ENCODE measurements at regions not wholly inside any gene's neighbourhood (a gene's known extent, or its start where the extent isn't known, plus 50 kb on each side); places are given as distances from the start of the nearest gene placed in this dataset.

- TF ChIP-seq CTCF (IDR thresholded peaks at IDR 0.05), result no peak
- DNase-seq (ENCODE audit: low spot score) (no peak), ATAC-seq (ENCODE audit: low FRiP score) (no peak)
These were observed 65.1 kb upstream of the DNAH5 start for GRCh38 chr5:14009575-14009974.

- ATAC-seq (ENCODE audit: low FRiP score), result no peak
- no peak for TF ChIP-seq CTCF (IDR thresholded peaks at IDR 0.05)
- no peak for DNase-seq (ENCODE audit: low spot score)
These were observed 64.4 kb upstream of the DNAH5 start for GRCh38 chr5:14008819-14009311.

GRCh38 chr5:14006823-14007520, 62.5 kb upstream of the DNAH5 start:
- DNase-seq (ENCODE audit: low spot score) (no peak), ATAC-seq (ENCODE audit: low FRiP score) (no peak)
- TF ChIP-seq CTCF (IDR thresholded peaks at IDR 0.05), result no peak

- no peak for TF ChIP-seq CTCF (IDR thresholded peaks at IDR 0.05)
- no peak for DNase-seq (ENCODE audit: low spot score)
- ATAC-seq (ENCODE audit: low FRiP score), result no peak
These were observed 60.3 kb upstream of the DNAH5 start for GRCh38 chr5:14004598-14005394.

GRCh38 chr5:14003936-14004335, 59.4 kb upstream of the DNAH5 start:
- no peak for TF ChIP-seq CTCF (IDR thresholded peaks at IDR 0.05)
- DNase-seq (ENCODE audit: low spot score), result no peak
- ATAC-seq (ENCODE audit: low FRiP score), result no peak

- TF ChIP-seq CTCF (IDR thresholded peaks at IDR 0.05), result no peak
- ATAC-seq (ENCODE audit: low FRiP score), result no peak
These were observed 59.0 kb upstream of the DNAH5 start for GRCh38 chr5:14003513-14003912.

More at GRCh38 chr5:14003513-14003912, 59.0 kb upstream of the DNAH5 start:
- DNase-seq (ENCODE audit: low spot score), result no peak
